NT2/D1 (cell line): ENCODE measurements at regions not wholly inside any gene's neighbourhood (a gene's known extent, or its start where the extent isn't known, plus 50 kb on each side); places are given as distances from the start of the nearest gene placed in this dataset.

Experiments used
- DNase-seq: peaks from one replicate; pipeline ENCODE4 v3.0.0-alpha.2; 2011; ENCODE audit warnings: low read depth, low spot score
- H3K27me3 ChIP-seq: 2 replicates; pipeline ENCODE4 v1.6.0; 2011; ENCODE audit warnings: mild to moderate bottlenecking; ENCODE audit not compliant: insufficient read length, insufficient read depth
- H3K36me3 ChIP-seq: 2 replicates; pipeline ENCODE4 v1.6.1; 2011; ENCODE audit warnings: mild to moderate bottlenecking, low read length, mixed read lengths; ENCODE audit not compliant: insufficient read depth, insufficient read length
- H3K4me1 ChIP-seq: 2 replicates; pipeline ENCODE4 v1.5.1; 2011; ENCODE audit not compliant: insufficient read depth, insufficient read length
- H3K4me3 ChIP-seq: 2 replicates; pipeline ENCODE4 v1.5.1; 2011; ENCODE audit warnings: low read depth; ENCODE audit not compliant: insufficient read length
- H3K9ac ChIP-seq: 2 replicates; pipeline ENCODE4 v1.6.0; 2011; ENCODE audit warnings: low read depth; ENCODE audit not compliant: insufficient read length
- H3K9me3 ChIP-seq: 2 replicates; pipeline ENCODE4 v1.5.1; 2011; ENCODE audit warnings: mild to moderate bottlenecking, low read length; ENCODE audit not compliant: insufficient read depth
- SUZ12 ChIP-seq: IDR thresholded peaks from 2 replicates; pipeline ENCODE4 v1.6.1; 2011; ENCODE audit not compliant: insufficient read length, insufficient read depth; ENCODE audit errors: extremely low read depth
- YY1 ChIP-seq: IDR thresholded peaks from 2 replicates; pipeline ENCODE4 v1.6.1; 2011; ENCODE audit not compliant: insufficient read length, insufficient read depth
- ZNF274 ChIP-seq: IDR thresholded peaks from 2 replicates; pipeline ENCODE4 v1.6.1; 2011; ENCODE audit warnings: mild to moderate bottlenecking, low read depth, low read length

DNA sequence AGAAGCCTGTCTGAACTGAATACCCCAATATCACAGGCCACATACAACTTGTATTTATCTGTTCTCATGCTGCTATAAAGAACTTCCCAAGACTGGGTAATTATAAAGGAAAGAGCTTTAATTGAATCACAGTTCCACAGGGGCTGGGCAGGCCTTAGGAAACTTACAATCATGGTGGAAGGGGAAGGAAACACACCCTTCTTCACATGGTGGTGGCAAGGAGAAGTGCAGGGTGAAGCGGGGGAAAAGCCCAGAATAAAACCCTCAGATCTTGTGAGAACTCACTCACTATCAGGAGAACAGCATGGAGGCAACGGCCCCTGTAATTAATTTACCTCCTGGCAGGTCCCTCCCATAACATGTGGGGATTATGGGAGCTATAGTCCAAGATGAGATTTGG, 50.3 kb upstream of the FNDC1 start:
- Histone ChIP-seq H3K9me3 (no peaks in the 10 kb centered on the region), H3K27me3 (no peaks in the 10 kb centered on the region), H3K4me3 (no peak overlapping the region), H3K4me1 (no peaks in the 10 kb centered on the region), H3K9ac (no peak overlapping the region), H3K36me3 (no peaks in the 10 kb centered on the region)
- no peak for TF ChIP-seq YY1
- no peak for TF ChIP-seq SUZ12
- no peak for TF ChIP-seq ZNF274
- no peak for DNase-seq

DNA sequence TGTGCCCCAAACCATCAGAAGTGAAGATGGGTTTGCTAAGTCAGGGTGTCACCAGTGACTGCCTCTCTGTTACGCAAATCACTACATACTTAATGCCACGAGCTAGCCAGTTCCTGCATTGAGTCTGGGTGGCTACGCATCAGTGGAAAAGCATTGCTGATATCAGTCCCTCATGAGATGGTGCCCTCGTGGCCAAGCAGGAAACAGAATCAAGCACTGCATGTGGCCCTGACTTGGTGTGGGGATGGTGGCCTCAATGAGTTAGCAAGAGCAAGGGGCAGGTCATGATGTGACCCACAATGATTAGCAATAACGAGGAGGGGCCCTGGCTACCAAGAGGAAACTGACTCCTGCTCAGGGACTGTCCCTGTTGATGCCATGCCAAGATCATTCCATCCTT, 51.6 kb upstream of the FNDC1 start:
- H3K9me3 ChIP-seq = no peaks in the 10 kb centered on the region
- DNase-seq = no peak
- no peaks in the 10 kb centered on the region for H3K4me1 ChIP-seq
- H3K4me3 ChIP-seq = no peak overlapping the region
- H3K36me3 ChIP-seq = no peaks in the 10 kb centered on the region
- H3K9ac ChIP-seq = no peak overlapping the region
- no peaks in the 10 kb centered on the region for H3K27me3 ChIP-seq
- TF ChIP-seq SUZ12 (no peak), ZNF274 (no peak), YY1 (no peak)

DNA sequence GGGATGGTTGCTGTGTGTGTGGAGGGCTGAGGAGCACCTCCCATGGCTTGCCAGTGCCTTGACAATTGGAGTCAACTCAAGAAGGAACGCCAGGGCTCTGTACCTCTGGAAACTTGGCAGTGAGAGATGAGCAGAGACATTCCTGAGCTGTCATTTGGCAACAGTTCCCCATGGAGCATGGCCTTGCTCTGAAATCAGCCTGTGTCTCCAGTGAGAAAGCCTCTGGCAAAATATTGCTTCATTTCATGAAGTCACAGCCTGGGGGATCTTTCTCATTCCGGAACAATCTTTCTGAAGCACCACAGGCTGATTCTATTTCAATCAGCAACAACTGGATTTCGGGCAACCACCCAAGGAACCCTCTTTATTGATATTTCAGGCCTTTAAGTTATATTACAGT, 52.2 kb upstream of the FNDC1 start:
- Histone ChIP-seq H3K4me1 (no peaks in the 10 kb centered on the region), H3K27me3 (no peaks in the 10 kb centered on the region)
- no peak for DNase-seq

DNA sequence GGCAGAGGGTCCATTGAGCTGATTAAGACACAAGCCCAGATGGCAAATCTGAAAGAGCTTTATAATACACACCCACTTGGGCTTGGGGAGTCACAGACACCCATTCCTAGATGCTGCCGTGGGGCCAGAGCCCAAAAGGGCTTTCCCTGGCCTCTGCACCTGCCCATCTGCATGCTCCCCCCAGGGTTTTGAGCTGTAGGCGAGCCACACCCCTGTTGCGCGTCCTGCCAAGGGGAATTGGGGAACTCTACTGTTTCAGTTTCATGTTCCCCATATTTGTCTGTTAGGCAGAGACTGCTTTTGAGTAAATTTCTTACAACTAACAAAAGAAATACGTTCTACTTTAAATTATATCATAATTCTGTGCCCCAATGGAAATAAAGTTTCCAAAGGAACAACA, 52.9 kb upstream of the FNDC1 start:
- no peaks in the 10 kb centered on the region for H3K36me3 ChIP-seq
- H3K9me3 ChIP-seq = no peaks in the 10 kb centered on the region
- H3K9ac ChIP-seq = no peak overlapping the region
- H3K27me3 ChIP-seq = no peaks in the 10 kb centered on the region
- TF ChIP-seq SUZ12 (no peak), ZNF274 (no peak), YY1 (no peak)
- no peaks in the 10 kb centered on the region for H3K4me1 ChIP-seq
- H3K4me3 ChIP-seq = no peak overlapping the region
- no peak for DNase-seq

More for the DNA sequence above, 52.2 kb upstream of the FNDC1 start:
- Histone ChIP-seq H3K9me3 (no peaks in the 10 kb centered on the region), H3K9ac (no peak overlapping the region), H3K4me3 (no peak overlapping the region), H3K36me3 (no peaks in the 10 kb centered on the region)
- TF ChIP-seq YY1 = no peak
- no peak for TF ChIP-seq SUZ12
- TF ChIP-seq ZNF274 = no peak

DNA sequence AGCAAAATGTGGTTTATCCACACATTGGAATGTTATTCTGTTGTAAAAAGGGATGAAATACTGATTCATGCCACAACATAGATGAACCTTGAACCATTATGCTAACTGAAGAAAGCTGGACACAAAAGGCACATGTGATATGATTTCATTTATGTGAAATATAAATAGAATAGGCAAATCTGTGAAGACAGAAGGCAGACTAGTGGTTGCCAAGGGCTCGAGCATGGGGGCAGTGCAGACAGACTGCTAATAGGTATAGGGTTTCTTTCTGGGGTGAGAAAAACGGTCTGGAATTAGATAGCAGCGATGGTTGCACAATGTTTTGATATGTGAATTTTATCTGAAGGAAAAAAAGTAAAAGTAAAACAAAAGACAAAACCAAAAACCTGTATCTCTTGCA, 54.6 kb upstream of the FNDC1 start:
- H3K36me3 ChIP-seq = no peaks in the 10 kb centered on the region
- no peaks in the 10 kb centered on the region for H3K4me1 ChIP-seq
- no peak for DNase-seq
- TF ChIP-seq ZNF274 = no peak
- no peak for TF ChIP-seq YY1
- no peak for TF ChIP-seq SUZ12
- no peak overlapping the region for H3K4me3 ChIP-seq
- no peak overlapping the region for H3K9ac ChIP-seq
- H3K27me3 ChIP-seq = no peaks in the 10 kb centered on the region
- H3K9me3 ChIP-seq = no peaks in the 10 kb centered on the region

DNA sequence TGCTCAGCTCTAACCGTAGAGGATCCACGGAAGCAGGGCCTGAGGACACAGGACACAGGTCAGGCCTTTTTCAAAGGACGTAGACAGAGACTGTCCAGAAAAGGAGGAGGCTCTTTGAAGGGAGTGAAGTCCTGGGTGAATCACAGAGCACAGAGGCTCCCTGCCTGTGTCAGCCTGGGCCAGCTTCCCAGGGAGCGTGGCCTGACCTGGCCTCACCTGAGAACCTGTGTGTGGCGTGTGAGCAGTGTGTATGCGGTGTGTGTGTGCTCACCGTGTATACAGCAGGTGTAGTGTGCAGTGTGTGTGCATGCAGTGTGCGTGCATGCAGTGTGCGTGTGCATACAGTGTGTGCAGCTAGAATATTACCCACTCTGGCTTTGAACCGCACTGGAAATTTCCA, 56.0 kb upstream of the FNDC1 start:
- Histone ChIP-seq H3K9me3 (no peaks in the 10 kb centered on the region), H3K27me3 (no peaks in the 10 kb centered on the region), H3K9ac (no peak overlapping the region), H3K36me3 (no peaks in the 10 kb centered on the region), H3K4me1 (no peaks in the 10 kb centered on the region), H3K4me3 (no peak overlapping the region)
- TF ChIP-seq SUZ12 (no peak), ZNF274 (no peak), YY1 (no peak)
- DNase-seq = no peak

DNA sequence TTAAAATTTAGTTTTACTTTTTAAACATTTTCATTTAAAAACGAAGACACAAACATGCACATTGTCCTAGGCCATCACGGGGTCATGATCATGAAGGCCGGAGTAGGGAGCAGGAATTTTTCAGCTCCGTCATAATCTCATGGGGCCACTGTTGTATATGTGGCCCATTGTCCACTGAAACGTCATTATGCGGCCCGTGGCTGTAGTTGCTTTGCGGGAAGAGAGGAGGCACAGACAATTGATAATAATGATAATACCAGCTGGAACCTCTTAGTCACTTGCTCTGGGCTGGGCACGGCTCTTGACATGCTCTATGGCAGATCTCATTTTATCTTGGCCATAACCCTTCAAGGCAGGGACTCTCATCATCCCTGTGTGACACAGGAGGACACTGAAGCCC, 56.5 kb upstream of the FNDC1 start:
- TF ChIP-seq YY1 (no peak), SUZ12 (no peak), ZNF274 (no peak)
- no peaks in the 10 kb centered on the region for H3K4me1 ChIP-seq
- H3K36me3 ChIP-seq = no peaks in the 10 kb centered on the region
- H3K27me3 ChIP-seq = no peaks in the 10 kb centered on the region
- DNase-seq = no peak
- no peak overlapping the region for H3K9ac ChIP-seq
- H3K9me3 ChIP-seq = no peaks in the 10 kb centered on the region
- no peak overlapping the region for H3K4me3 ChIP-seq

DNA sequence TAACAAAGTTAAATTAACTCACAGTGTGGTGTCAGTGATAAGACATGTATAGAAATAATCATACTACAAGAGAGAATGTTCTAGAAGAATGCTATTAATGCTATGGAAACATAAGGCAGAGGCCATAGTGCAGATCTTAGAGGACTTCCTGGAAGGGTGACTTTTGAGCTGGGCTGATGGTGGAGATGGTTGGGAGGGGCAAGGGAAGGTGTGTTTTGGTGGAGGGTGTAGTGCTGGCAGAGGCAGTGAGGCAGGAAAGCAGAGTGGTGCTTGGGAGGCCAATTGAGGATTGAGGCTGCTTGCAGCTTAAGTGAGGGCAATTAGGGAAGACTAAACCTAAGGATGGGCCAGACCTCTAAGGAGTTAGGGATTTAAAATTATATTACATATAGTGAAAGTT, 58.5 kb upstream of the FNDC1 start:
- no peaks in the 10 kb centered on the region for H3K9me3 ChIP-seq
- no peak for DNase-seq
- no peak overlapping the region for H3K4me3 ChIP-seq
- no peak overlapping the region for H3K9ac ChIP-seq
- H3K4me1 ChIP-seq = no peaks in the 10 kb centered on the region
- H3K36me3 ChIP-seq = no peaks in the 10 kb centered on the region
- H3K27me3 ChIP-seq = no peaks in the 10 kb centered on the region
- TF ChIP-seq YY1 = no peak
